ENCODE measurements at regions not wholly inside any gene's neighbourhood (a gene's known extent, or its start where the extent isn't known, plus 50 kb on each side); places are given as distances from the start of the nearest gene placed in this dataset.

DNA sequence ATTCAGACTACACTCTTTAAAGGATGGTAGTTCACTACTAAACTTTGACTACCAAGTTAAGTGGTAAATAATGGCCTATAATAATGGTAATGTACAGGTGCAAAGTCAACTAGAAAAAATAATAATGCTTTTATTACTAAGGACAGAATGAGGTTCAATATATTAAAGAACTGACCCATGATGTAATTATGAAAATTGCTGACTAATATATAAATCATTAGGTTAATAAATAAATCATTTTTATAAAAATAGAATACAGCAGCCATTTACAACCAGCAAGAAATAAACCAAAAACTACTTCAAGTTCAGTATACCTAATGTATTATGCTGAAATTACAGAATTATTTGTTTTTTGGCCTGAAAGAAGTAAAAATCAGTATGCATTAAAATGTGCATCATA, 577.2 kb downstream of the PPARGC1A start:
- DNase-seq (no peak), ATAC-seq (ENCODE audit: low read depth) (no peak)
- no peak for TF ChIP-seq EZH2 (IDR thresholded peaks at IDR 0.05; ENCODE audit: borderline replicate concordance, insufficient read depth, low read depth, low read length, poor library complexity, severe bottlenecking)
- TF ChIP-seq, protein P1, sequence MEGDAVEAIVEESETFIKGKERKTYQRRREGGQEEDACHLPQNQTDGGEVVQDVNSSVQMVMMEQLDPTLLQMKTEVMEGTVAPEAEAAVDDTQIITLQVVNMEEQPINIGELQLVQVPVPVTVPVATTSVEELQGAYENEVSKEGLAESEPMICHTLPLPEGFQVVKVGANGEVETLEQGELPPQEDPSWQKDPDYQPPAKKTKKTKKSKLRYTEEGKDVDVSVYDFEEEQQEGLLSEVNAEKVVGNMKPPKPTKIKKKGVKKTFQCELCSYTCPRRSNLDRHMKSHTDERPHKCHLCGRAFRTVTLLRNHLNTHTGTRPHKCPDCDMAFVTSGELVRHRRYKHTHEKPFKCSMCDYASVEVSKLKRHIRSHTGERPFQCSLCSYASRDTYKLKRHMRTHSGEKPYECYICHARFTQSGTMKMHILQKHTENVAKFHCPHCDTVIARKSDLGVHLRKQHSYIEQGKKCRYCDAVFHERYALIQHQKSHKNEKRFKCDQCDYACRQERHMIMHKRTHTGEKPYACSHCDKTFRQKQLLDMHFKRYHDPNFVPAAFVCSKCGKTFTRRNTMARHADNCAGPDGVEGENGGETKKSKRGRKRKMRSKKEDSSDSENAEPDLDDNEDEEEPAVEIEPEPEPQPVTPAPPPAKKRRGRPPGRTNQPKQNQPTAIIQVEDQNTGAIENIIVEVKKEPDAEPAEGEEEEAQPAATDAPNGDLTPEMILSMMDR (IDR thresholded peaks at IDR 0.05): no peak
- Histone ChIP-seq H3K36me3 (replicated peaks in 1 of 2; ENCODE audit: control extremely low read depth in 1 of 2, control insufficient read depth in 1 of 2, extremely low read depth in 1 of 2, insufficient read depth in 2 of 2, low read length in 1 of 2) (no peaks in the 10 kb centered on the region), H4K20me1 (ENCODE audit: control insufficient read depth, insufficient read depth, low read length, poor library complexity, severe bottlenecking) (no peaks in the 10 kb centered on the region), H3K9me3 (ENCODE audit: control extremely low read depth in 1 of 3, control insufficient read depth in 2 of 3, insufficient read depth in 1 of 3, low read length in 2 of 3) (no peaks in the 10 kb centered on the region), H3K4me1 (ENCODE audit: control insufficient read depth in 2 of 2, insufficient read depth in 2 of 2, low read length in 2 of 2) (no peaks in the 10 kb centered on the region), H3K27me3 (replicated peaks in 1 of 4; ENCODE audit: control extremely low read depth in 1 of 4, control insufficient read depth in 3 of 4, insufficient read depth in 4 of 4, low read length in 3 of 4) (no peaks in the 10 kb centered on the region), H3K4me3 (ENCODE audit: control extremely low read depth in 1 of 5, extremely low read depth in 1 of 5, insufficient read depth in 1 of 5, low read depth in 2 of 5, low read length in 4 of 5) (no peak overlapping the region), H3K79me2 (ENCODE audit: control insufficient read depth, insufficient read depth, low read length) (no peaks in the 10 kb centered on the region), H3K27ac (ENCODE audit: low read length in 2 of 2) (no peak overlapping the region), H3K9ac (ENCODE audit: low read length) (no peak overlapping the region), H2AFZ (ENCODE audit: insufficient read depth, low read depth, low read length, poor library complexity, severe bottlenecking) (no peak overlapping the region), H3K4me2 (replicated peaks; ENCODE audit: low read depth, low read length, poor library complexity, severe bottlenecking) (no peak overlapping the region)
- intact Hi-C loops (cut with micrococcal nuclease): no loop called here
- POLR2A ChIA-PET: no interaction called here
- no peaks in the 10 kb centered on the region for H3K4me1 Mint-ChIP-seq
- no peak overlapping the region for H3K4me3 Mint-ChIP-seq
- no peaks in the 10 kb centered on the region for H3K27me3 Mint-ChIP-seq
- no peak overlapping the region for H3K27ac Mint-ChIP-seq
- CTCF ChIA-PET: no interaction called here
- H3K9me3 Mint-ChIP-seq (ENCODE audit: insufficient read depth): peaks cover 2% of the 10 kb centered on the region

DNA sequence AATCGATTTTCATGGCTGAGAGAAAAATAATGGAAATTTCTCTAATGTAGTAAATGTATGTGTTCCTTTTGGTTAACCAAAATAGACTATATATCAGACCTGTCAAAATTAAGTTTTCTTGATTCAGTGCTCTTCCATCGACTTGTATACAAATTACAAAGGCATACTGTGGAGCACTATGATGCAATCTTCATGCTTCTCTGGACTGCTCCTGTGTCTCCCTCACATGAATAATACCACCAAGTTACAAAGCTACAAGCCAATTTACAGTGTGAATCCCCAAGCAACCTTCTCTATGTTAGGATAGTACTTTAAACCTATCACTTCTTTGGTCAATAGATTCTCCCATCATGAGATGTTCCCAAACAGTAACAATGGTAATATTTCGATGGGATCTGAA, 577.9 kb downstream of the PPARGC1A start:
- no peaks in the 10 kb centered on the region for H4K20me1 ChIP-seq (ENCODE audit: control insufficient read depth, insufficient read depth, low read length, poor library complexity, severe bottlenecking)
- ChIA-PET POLR2A (no interaction called here), CTCF (no interaction called here)
- no peak overlapping the region for H2AFZ ChIP-seq (ENCODE audit: insufficient read depth, low read depth, low read length, poor library complexity, severe bottlenecking)
- no peaks in the 10 kb centered on the region for H3K27me3 ChIP-seq (replicated peaks in 1 of 4; ENCODE audit: control extremely low read depth in 1 of 4, control insufficient read depth in 3 of 4, insufficient read depth in 4 of 4, low read length in 3 of 4)
- H3K9me3 Mint-ChIP-seq (ENCODE audit: insufficient read depth): no peaks in the 10 kb centered on the region
- H3K4me1 Mint-ChIP-seq: no peaks in the 10 kb centered on the region
- H3K4me1 ChIP-seq (ENCODE audit: control insufficient read depth in 2 of 2, insufficient read depth in 2 of 2, low read length in 2 of 2): no peaks in the 10 kb centered on the region
- H3K4me3 Mint-ChIP-seq: no peak overlapping the region
- no peak overlapping the region for H3K27ac ChIP-seq (ENCODE audit: low read length in 2 of 2)
- WGBS (ENCODE audit: insufficient coverage): 87% methylated on average over 2 of the region's 3 CpGs
- H3K9ac ChIP-seq (ENCODE audit: low read length): no peak overlapping the region
- DNase-seq (no peak), ATAC-seq (ENCODE audit: low read depth) (no peak)
- no peak overlapping the region for H3K4me2 ChIP-seq (replicated peaks; ENCODE audit: low read depth, low read length, poor library complexity, severe bottlenecking)
- no peak overlapping the region for H3K4me3 ChIP-seq (ENCODE audit: control extremely low read depth in 1 of 5, extremely low read depth in 1 of 5, insufficient read depth in 1 of 5, low read depth in 2 of 5, low read length in 4 of 5)
- H3K27me3 Mint-ChIP-seq: no peaks in the 10 kb centered on the region
- H3K9me3 ChIP-seq (ENCODE audit: control extremely low read depth in 1 of 3, control insufficient read depth in 2 of 3, insufficient read depth in 1 of 3, low read length in 2 of 3): no peaks in the 10 kb centered on the region
- H3K36me3 ChIP-seq (replicated peaks in 1 of 2; ENCODE audit: control extremely low read depth in 1 of 2, control insufficient read depth in 1 of 2, extremely low read depth in 1 of 2, insufficient read depth in 2 of 2, low read length in 1 of 2): no peaks in the 10 kb centered on the region
- TF ChIP-seq, protein P1 (IDR thresholded peaks at IDR 0.05): no peak
- no peak for TF ChIP-seq EZH2 (IDR thresholded peaks at IDR 0.05; ENCODE audit: borderline replicate concordance, insufficient read depth, low read depth, low read length, poor library complexity, severe bottlenecking)
- no peak overlapping the region for H3K27ac Mint-ChIP-seq
- intact Hi-C loops (cut with micrococcal nuclease): no loop called here
- no peaks in the 10 kb centered on the region for H3K79me2 ChIP-seq (ENCODE audit: control insufficient read depth, insufficient read depth, low read length)
